Iris pigment epithelial cell (primary cell): ENCODE measurements at regions not wholly inside any gene's neighbourhood (a gene's known extent, or its start where the extent isn't known, plus 50 kb on each side); places are given as distances from the start of the nearest gene placed in this dataset.

Experiments
- DNase-seq: peaks from one replicate; pipeline ENCODE4 v3.0.0-alpha.2; 2011; ENCODE audit warnings: low read depth

DNA sequence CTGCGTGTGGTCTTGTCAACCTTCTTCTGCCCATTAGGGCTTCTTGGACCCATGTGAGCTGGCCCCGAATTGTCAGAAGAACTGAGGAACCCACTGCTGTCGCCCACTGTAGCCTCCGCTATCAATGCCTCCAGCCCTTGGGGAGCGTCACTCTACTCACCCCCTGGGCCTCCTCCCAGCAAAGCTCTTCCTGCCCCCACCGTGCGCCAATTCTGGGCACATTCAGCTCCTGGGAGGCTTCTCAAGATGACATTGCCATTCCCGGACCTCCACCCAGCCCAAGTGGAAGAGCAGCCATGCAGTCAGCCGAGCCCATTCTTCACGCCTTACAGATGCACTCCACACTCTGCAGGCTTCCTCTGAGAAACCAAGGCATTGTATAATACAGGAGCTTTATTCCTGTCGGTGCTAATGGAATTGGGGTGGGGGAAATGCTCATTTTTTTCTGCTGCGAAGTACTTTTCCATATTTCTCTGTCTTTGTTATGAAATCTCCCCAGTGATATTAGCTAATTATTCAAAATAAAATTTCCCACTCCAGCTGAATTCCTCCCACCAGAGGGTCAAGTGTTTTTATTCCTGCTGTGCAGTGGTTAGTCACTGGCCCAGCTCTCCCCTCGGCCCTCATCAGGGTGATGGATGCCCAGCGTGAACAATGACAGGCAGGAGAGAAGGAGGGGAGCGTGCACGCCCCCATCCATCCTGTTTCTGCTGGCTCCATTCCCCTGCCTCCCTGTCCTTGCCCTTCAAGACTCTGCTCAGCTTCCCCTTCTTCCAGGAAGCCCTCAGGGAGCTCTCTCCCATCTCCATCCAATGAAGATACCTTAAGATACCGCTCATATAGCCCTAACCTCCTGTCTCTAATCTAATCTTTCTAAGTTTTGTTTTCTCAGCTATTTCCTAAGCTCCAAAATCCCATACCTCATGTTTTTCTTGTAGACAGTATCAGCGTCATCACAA is 87.7 kb downstream of the C16orf95 start:
- DNase-seq, result no peak

DNA sequence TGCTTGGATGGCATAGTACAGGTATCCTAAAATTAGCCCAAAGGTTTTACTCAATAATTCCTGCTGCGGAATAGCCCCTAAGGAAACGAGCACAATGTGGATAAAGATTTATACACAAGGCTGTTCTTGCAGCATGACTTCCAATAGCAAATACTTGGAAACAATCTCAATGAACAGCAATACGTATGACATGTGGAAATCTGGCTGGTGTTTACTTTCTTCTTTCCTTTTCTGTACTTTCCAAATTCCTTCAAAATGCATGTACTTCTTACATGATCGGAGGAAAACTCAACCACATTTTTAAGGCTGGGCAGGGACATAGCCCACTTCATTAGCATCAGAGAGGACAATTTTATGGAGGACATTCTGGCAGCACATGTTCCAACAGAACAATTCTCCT is 86.6 kb downstream of the C16orf95 start:
- DNase-seq, result no peak

DNA sequence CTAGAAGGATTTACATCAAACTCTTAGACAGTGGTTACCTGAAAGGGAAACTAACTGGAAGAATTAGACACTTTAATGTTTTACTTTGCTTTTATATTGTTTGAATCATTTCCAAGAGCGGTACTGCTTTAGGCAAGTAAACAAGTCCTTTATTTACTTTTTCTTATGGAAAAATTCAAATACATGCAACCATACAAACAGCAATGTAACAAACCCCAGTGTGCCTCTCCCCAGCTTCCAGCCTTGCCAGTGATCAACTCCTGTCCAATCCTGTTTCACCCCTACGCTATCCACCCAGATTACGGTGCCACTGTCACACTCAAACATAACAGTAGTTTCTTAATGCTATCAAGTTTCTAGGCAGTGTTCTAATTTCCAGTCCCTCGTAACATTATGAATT is 85.9 kb downstream of the C16orf95 start:
- no peak for DNase-seq

DNA sequence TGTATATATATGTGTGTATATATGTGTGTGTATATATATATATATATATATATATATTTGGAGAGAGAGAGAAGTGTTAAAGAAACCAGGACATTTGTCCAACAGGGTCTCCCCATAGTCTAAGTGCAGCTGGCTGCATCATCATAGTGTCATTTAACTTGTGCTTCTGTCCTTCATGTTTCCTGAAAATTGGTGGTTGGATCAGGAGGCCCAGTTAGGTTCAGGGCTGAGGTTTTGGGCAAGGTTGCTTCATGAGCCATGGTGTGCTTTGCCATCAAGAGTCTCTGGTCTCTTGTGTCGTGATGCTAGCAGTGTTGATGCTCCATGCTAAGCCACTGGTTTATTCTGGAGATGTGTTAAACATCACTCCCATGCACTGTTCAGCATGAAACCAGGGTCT is 85.3 kb downstream of the C16orf95 start:
- DNase-seq, result no peak

DNA sequence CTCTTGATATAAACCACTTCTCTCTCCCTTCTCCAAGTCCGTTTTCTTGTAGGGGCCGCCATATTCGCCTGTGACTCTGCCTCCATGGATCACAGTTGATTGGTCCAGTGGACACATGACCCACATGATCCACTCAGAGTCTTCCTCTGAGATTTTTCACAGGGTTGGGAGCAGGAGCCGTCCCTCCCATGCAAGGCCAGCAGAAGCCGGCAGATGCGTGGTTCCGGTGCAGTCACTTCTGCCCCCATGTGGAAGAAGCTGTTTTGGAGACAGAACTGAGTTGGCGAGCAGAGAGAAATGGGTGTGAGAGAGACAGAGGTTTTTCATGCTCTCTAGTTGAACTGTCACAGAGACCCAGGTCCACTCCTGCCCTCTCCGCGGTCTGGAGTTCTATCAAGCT is 83.3 kb downstream of the C16orf95 start:
- DNase-seq, result peak; percentile 63

DNA sequence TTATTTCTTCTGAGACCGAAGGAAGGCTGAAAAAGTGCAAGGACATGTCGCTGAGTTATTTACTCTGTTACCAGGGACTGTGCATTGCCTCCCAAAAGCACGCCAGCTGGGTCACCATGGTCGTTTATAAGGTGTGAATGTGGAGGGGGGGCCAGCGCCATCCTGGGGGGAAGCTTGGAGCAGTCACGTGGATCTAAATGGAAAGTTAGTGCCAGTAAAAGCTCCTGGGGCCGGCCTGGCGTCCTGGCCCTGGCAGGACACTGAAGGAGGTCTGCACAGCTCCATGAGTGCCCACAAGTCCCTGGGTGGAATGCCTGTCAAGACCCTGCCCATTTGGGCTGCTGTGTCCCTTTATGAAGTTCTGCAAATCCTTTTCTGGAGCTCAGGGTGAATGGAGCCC is 82.6 kb downstream of the C16orf95 start:
- DNase-seq, result no peak

DNA sequence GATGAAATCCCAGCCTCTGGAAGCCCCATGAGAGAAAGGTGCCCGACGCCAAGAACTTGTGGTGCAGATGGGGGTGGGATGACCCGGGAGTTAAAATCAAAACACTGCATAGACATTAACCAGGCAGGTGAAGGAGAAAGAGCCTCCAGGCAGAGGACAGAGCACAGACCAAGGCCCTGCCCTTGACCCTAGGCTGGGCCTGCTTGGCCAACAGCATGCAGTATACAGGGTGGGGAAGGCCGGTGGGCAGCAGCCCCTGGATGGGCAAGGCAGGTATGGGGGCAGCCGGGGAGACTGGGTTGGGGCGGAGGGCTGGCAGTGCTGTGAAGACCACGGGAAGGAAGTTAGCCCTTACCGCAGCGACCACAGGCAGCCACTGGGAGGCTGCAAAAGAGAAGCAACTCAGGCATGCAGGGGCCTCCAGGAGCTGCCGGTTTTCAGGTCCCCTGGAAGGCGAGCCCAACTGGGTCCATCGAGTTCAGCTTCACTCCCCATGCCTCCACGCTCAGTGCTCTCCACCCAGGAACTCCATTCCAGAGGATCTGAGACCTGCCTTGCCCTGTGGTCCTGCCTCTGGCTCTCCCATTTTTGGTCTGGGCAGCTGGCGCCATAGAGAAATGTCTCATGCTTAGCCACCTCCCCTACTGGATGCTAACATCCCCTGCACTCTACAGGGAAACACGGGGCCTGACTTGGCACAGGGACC is 81.2 kb downstream of the C16orf95 start:
- no peak for DNase-seq

DNA sequence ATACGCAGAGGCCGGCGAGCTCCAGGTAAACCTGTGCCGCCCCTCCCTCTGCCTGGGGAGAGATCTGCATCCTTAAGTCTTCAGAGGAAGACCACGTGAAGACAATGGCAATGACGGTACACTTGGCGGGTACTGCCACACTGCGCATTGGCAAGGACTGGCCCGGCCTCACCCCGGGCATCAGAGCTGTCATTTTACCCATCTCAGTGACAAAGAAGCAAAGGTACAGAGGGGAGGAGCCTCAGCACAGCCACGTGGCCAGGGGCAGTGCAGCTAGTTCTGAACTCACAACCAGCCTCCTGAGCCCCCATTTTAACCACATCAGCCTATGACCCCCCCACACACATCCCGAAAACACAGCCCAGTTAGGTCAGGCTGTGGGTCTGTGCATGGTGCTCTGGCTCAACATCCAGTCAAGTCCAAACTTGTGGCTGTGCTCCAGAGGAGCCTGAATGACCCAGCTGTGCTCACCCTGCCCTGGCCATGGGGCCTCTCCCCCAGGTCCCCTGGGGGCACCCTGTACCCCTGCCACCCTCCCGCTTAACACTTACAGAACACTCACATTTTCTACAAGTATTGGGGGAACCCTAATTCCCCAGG is 80.6 kb downstream of the C16orf95 start:
- DNase-seq, result no peak

DNA sequence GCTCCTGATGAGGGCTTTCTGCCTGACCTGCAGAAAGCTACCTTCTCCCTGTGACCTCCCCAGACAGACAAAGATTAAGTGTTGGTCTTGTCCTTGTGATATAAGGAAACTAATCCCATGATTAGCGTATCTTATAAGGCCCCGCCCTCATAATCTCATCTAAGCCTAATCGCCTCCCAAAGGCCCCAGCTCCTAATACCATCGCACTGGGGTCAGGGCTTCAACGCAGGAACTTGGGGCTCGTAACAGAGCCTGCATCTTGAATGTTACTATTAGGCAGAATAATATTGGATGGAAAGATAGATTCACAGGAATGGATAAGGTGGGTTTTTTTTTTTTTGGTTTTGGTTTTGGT is 78.9 kb downstream of the C16orf95 start:
- no peak for DNase-seq

DNA sequence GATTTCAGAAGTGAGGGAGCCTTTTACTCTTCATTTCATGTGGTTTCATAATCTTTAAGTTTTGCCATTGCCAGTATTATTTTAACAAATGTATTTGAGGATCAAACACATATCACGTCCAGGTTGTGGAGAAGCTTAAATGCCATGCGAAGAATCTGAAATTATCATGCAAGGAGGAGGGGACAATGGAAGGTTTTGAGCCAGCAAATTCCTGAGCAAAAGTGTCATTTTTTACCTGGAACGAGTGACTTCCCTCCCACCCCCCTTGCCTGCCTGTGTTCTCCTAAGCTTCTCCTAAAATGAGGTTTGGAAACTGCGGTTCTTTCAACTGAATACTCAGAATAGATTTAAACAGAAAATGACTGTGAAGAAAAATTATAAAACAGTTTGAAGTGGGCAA is 77.6 kb downstream of the C16orf95 start:
- no peak for DNase-seq

DNA sequence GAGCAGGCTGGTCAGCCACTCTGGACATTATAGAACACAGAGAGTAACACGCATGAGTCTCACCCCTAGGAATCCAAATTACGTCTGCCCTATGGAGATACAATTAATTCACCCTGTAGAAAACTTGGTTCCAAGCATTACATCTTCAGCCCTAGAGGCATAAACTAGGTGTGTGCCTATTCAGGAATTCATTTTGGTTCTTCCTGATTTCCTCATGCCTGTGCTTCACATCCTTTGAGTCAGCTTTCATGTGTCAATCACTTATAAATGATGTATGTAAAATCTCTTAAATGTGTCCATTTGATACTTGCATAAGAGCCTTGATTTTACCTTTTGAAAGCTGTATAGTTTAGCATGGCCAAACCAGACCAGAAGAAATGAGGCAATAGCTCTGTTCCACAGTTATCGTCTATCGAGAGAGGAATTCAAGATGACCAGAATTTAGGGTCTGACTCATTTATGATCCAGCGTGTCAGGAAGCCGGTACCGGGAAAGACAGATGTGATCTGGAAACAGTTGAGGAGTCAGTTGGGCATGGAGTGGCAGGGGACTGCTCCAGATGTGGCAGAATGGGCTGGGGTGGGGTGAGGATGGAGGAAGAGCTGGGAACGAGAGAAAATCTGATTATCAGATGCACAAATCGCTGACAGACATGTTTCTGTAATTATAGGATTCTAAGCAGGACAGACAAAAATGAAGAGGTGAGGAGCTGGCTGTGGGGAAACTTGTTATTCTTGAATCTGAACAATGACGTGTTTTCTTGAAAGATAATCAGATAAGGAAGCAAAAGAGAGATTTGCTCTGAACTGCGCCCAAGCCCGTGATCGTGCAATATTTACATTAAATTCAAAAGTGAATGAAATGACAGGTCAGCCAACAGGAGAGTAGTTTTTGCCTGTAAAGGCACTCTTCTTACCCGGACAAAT is 76.7 kb downstream of the C16orf95 start:
- peak; percentile 39 for DNase-seq

DNA sequence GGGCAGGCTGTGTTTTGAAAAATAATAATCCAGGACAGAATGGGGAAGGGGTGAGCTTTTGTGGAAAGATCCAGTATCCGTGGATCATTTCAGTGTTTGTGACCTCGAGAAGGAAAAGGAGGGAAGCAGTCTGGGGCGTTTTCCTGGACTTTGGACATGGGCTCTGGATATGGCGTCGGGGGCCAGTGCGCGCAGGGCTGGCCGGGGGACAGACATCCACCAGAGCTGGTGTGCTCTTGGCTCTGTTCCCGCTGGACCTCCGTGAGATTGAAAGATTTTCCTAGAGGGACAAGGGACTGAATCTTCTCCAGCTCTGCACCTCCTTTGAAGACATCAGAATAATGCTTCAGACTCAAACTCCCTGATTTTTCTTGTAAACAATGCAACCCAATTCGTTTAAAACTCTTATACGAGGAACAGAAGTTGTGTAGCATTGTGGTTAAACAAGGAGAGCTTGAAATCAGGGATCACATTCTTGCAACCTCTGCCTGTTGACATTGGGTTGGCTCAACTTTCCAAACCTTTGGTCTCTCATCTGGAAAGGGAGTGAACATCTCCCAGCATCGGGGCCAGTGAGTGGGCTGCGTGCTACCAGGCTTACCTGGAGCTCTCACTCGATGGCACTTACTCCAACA is 75.9 kb downstream of the C16orf95 start:
- DNase-seq, result no peak

DNA sequence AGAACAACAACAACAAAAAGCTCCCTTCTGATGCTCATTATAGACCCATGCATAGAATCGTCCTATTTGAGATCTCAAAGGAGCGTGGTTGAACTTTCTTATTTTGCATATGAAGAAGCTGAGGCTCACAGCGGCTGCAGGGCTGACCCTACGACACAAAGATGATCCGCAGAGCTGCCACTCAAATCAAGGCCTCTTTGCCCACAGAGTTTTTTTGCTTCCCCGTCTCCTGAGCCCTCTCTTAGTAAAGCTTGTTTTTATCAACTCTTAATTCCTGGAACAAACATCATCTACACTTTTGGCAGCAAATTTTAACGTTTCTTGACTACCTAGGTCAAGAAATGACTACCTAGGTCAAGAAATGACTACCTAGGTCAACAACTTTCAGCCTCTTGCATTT is 73.7 kb downstream of the C16orf95 start:
- DNase-seq, result no peak

DNA sequence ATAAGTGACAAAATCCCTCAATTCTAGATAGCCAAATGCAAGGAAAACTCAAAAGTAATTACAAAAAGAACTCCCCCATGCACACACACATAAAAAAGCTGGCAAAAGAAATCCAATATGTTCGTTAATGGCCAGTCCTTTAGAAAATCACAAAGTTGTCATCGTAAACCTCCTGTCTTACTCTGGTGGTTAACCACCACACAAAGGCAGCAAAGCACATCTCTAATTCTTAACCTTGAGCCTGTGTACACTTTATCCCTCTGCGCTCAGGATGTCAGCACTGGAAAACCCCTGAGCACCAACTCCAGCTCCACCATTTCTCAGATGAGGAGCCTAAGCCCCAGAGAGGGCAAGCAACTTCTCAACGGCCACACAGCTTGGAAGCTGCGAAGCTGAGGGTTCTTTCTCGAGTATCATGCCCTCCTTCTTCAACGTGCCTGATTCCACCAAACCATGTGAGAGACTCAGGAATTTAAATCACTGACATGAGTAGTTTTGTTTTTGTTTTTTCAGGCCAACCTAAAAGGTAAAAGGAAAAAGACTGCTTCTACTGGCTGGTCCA is 72.5 kb downstream of the C16orf95 start:
- DNase-seq, result no peak

DNA sequence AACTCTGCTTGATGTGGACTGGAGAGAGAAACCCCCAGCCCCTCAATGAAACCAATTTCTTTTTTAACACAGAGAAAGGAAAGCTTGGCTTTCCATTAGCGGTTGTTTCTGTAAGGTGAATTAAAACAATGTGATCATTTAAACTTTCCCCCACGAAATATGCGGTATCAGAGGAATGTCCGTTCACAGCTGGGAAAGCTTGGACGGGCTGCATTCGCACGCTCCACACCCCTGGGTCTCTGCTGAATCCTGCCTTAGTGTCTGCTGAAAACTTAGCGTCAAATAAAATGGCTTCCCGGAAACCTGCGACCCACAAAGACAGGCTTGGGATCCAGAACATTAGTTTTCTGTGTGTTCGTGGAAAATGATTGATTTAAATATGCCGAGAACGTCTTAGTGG is 71.7 kb downstream of the C16orf95 start:
- no peak for DNase-seq

DNA sequence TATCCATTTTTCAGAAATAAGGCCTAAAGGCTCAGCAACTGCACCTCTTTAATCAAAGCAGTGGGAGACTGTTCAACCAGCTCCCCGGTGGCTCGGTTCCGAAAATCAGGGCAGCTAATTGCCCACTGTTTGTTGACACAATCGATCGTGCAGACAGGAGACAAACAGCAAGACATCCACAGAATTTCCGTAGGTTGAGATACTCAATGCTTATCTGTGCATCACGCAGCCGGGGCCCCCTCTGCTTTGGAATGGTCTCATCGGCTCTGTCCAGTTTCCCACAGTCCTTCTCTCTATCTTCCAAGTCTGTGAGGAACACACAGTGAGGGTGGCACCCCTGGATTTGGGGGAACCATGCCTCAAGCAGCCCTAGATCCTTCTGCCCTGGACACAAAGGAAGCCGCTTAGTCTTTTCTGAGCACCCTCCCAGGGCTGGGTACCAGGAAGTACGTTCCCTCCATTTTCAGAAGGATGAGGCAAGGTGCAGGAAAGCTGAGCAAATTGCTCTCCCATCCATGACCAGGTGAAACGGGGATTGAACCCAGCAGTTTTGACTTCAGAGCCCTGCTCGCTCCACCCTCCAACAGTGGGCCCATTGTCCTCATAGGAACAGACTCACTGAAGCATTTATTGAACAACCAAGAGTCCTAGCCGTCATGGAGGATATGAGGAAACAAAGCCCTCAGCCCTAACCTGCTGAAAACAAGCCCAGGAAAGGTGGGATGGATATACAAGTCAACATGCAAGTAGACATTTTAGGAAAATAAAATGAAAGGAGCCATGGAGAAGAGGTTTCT is 70.7 kb downstream of the C16orf95 start:
- DNase-seq, result no peak

DNA sequence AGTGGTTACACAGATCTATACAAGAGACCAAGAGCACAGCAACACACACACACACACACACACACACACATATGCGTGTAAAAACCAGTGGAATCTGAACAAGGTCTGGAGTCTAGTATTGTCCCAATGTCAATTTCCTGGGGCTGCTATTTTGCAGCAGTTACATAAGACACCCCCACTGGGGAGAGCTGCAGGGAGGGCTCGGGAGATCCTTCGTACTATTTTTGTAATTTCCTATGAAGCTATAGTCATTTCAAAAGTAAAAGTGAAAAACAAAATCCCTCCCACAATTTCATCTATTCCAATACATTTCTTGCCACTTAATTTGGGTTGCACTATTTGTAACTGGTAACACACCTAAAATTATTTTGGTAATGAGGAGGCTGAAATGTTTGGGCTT is 68.5 kb downstream of the C16orf95 start:
- no peak for DNase-seq

DNA sequence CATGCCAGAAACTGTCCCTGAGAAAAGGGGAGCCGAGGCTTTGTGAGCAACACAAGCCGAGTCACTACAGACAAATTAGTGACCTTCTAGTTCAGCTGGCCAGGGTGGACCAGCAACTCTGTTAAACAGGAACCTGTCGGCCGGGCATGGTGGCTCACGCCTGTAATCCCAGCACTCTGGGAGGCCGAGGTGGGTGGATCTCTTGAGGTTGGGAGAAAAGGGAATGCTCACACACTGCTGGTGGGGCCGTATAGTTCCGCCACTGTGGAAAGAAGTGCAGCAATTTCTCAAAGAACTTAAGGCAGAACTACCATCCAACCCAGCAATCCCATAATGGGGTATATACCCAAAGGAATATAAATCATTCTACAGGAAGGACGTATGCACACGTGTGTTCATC is 67.8 kb downstream of the C16orf95 start:
- DNase-seq, result no peak

DNA sequence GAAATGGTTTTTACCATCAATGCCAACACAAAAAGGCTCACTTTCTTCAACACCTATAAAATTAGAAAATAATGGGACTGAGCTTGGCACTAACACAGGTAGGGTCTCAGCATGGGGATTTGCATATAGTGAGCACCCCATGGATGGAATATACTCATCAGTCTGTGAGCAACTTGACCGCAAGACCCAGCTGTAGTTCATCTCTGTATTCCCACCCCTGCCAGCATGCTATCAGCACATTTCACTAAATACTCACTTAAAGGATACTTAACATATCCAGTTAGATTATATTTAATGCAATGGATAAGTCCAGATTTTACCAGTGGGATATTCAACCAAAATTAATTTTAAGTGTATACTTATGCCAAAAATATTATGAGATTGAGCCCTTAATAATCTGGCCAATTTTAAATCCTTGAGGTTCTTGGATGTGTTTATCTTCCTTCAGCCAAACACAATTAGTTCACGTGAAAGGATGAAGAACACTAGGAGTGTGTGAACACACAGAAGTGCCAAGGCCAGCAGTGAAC is 66.7 kb downstream of the C16orf95 start:
- DNase-seq, result no peak
